ENCODE measurements at regions not wholly inside any gene's neighbourhood (a gene's known extent, or its start where the extent isn't known, plus 50 kb on each side); places are given as distances from the start of the nearest gene placed in this dataset.

- no peak for TF ChIP-seq CTCF (IDR thresholded peaks at IDR 0.05; ENCODE audit: low read depth, low read length)
- ChIA-PET CTCF (interaction anchor here (0.6 to 1.9 kb wide), 2 partner anchors 120 to 447 kb away, joined by 3 to 5 read pairs; no protein-coding TSS in a partner anchor), POLR2A (no interaction called here)
- no peak for DNase-seq (ENCODE audit: low read depth, low spot score)
- H3K9me3 ChIP-seq (ENCODE audit: control insufficient read depth, insufficient read depth, low read length), result no peaks in the 10 kb centered on the region
- no peaks in the 10 kb centered on the region for H3K27me3 ChIP-seq (ENCODE audit: control insufficient read depth, insufficient read depth, low read length)
- no peak overlapping the region for H3K27ac ChIP-seq (ENCODE audit: low read depth, low read length)
- no peak overlapping the region for H3K4me3 ChIP-seq (ENCODE audit: low read depth, low read length)
Measured at GRCh38 chr17:71213936-71214335, 906.9 kb upstream of the SOX9 start.

GRCh38 chr17:71217769-71218168, 903.1 kb upstream of the SOX9 start:
- no peak overlapping the region for H3K27ac ChIP-seq (ENCODE audit: low read depth, low read length)
- H3K4me3 ChIP-seq (ENCODE audit: low read depth, low read length), result no peak overlapping the region
- no peak for TF ChIP-seq CTCF (IDR thresholded peaks at IDR 0.05; ENCODE audit: low read depth, low read length)
- H3K27me3 ChIP-seq (ENCODE audit: control insufficient read depth, insufficient read depth, low read length), result no peaks in the 10 kb centered on the region
- POLR2A ChIA-PET, result no interaction called here
- no peaks in the 10 kb centered on the region for H3K9me3 ChIP-seq (ENCODE audit: control insufficient read depth, insufficient read depth, low read length)
- no peak for DNase-seq (ENCODE audit: low read depth, low spot score)
- CTCF ChIA-PET, result no interaction called here

- ChIA-PET POLR2A (no interaction called here), CTCF (no interaction called here)
- no peak for TF ChIP-seq CTCF (IDR thresholded peaks at IDR 0.05; ENCODE audit: low read depth, low read length)
- Histone ChIP-seq H3K4me3 (ENCODE audit: low read depth, low read length) (no peak overlapping the region), H3K27ac (ENCODE audit: low read depth, low read length) (no peak overlapping the region), H3K27me3 (ENCODE audit: control insufficient read depth, insufficient read depth, low read length) (no peaks in the 10 kb centered on the region), H3K9me3 (ENCODE audit: control insufficient read depth, insufficient read depth, low read length) (no peaks in the 10 kb centered on the region)
- DNase-seq (ENCODE audit: low read depth, low spot score), result no peak
Measured at GRCh38 chr17:71224824-71225575, 895.8 kb upstream of the SOX9 start.

- DNase-seq (ENCODE audit: low read depth, low spot score), result no peak
- ChIA-PET POLR2A (no interaction called here), CTCF (interaction anchor here (0.9 kb wide), 1 partner anchor 461 kb away, joined by 4 read pairs; no protein-coding TSS in a partner anchor)
- Histone ChIP-seq H3K27ac (ENCODE audit: low read depth, low read length) (no peak overlapping the region), H3K9me3 (ENCODE audit: control insufficient read depth, insufficient read depth, low read length) (no peaks in the 10 kb centered on the region), H3K27me3 (ENCODE audit: control insufficient read depth, insufficient read depth, low read length) (no peaks in the 10 kb centered on the region), H3K4me3 (ENCODE audit: low read depth, low read length) (no peak overlapping the region)
- TF ChIP-seq CTCF (IDR thresholded peaks at IDR 0.05; ENCODE audit: low read depth, low read length), result no peak
Measured at GRCh38 chr17:71227841-71228240, 893.0 kb upstream of the SOX9 start.

GRCh38 chr17:71229070-71229469, 891.8 kb upstream of the SOX9 start:
- Histone ChIP-seq H3K9me3 (ENCODE audit: control insufficient read depth, insufficient read depth, low read length) (no peaks in the 10 kb centered on the region), H3K4me3 (ENCODE audit: low read depth, low read length) (no peak overlapping the region), H3K27ac (ENCODE audit: low read depth, low read length) (no peak overlapping the region), H3K27me3 (ENCODE audit: control insufficient read depth, insufficient read depth, low read length) (no peaks in the 10 kb centered on the region)
- CTCF ChIA-PET, result interaction anchor here (1.4 kb wide), 1 partner anchor 462 kb away, joined by 6 read pairs; no protein-coding TSS in a partner anchor
- TF ChIP-seq CTCF (IDR thresholded peaks at IDR 0.05; ENCODE audit: low read depth, low read length), result no peak
- POLR2A ChIA-PET, result no interaction called here
- no peak for DNase-seq (ENCODE audit: low read depth, low spot score)

Measured in AG04450 (cell line).